NCI-H146 (cell line): ENCODE measurements at regions not wholly inside any gene's neighbourhood (a gene's known extent, or its start where the extent isn't known, plus 50 kb on each side); places are given as distances from the start of the nearest gene placed in this dataset.
A peak's percentile ranks its signal among the peaks of the same experiment; 100 is the strongest.

Source experiments
- DNase-seq: peaks from one replicate; lab custom pipeline; 2025; lab: John Stamatoyannopoulos, UW

DNA sequence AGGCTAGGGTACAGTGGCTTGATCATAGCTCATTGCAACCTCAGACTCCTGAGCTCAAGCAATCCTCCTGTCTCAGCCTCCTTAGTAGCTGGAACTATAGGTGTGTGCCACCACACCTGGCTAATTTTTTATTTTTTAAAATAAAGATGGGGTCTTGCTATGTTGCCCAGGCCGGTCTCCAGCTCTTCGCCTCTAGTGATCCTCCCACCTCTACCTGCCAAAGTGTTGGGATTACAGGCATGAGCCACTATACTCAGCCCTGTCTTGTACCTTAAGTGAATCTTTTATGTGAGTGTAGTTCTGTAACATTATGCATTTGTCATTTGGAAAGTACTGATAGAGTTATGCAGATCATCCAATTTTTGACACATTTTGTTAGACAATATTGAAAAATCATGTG is 66.9 kb upstream of the C15orf39 start:
- no peak for DNase-seq

DNA sequence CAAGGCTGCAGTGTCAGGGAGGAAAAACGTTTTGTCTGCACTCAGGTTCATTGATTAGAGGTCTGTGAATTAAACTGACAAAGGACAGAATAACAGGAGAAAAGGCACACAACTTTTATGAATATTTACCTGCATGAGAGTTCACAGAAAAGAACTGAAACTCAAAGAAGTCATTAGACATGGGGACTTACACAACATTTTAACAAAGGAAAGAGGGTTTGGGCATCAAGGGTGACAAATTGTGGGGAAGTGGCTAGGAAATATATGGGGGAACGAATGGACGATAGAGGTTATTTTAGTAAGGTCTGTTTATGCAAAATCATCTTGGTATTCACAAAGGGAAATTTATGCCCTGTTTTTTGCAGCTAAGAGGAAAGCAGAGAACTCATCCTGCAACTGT is 65.6 kb upstream of the C15orf39 start:
- DNase-seq, result no peak

DNA sequence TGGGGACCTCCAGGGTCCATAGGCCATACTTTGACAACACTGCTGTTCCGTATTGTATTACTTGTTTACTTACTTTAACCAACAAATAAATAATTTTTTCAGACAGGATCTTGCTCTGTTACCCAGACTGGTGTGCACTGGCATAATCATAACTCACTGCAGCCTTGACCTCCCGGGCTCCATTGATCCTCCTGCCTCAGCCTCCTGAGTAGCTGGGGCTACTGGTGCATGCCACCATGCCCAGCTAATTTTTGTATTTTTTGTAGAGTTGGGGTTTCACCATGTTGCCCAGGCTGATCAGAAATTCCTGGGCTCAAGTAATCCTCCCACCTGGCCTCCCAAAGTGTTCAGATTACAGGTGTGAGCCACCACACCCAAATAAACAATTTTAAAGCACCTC is 64.9 kb upstream of the C15orf39 start:
- DNase-seq, result no peak

DNA sequence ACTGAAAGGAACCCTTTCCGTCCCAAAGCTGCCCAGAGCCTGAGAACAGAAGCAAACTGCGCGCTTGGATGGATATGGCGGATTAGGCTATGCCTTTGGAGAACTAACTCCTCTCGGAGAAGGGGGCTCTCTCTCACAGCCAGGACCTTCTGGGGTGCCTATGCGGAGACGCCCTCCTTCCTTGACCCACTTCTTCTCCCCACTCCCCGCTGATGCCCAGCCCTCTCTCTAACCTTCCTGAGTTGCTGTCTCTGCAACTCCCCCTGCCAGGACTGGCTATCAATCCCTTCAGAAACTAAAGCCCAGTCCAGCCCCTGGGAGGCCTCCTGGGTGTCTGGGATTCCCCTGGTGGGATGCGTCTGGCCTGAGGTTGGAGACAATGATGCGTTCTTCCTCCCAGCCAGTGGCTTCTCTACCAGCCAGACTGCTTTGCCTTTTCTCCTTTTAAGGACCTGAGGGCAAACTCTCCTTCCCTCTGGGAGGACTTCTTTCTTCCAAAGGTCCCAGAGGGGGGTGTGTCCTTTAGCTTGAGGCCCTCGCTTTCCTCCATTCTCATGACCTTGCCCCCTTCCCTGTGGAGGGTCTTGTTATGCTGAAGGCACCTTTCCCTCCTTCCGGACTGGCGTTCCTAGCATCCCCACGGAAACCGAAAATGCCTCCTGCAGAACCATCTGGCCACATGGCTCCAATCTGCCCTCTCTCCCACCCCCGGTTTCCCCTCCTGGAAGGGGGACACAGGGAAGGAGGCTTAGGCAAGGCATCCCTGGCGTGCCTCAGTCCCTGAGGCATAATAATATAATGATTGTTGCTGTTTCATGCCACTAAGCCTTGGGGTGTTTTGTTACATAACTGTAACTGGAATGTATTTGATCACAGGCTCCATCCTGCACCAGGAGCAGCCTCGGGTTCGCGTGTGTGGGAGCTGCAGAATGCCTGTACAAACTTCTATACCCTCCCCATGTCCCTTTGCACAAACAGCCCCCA is 63.4 kb upstream of the C15orf39 start:
- DNase-seq, result no peak

DNA sequence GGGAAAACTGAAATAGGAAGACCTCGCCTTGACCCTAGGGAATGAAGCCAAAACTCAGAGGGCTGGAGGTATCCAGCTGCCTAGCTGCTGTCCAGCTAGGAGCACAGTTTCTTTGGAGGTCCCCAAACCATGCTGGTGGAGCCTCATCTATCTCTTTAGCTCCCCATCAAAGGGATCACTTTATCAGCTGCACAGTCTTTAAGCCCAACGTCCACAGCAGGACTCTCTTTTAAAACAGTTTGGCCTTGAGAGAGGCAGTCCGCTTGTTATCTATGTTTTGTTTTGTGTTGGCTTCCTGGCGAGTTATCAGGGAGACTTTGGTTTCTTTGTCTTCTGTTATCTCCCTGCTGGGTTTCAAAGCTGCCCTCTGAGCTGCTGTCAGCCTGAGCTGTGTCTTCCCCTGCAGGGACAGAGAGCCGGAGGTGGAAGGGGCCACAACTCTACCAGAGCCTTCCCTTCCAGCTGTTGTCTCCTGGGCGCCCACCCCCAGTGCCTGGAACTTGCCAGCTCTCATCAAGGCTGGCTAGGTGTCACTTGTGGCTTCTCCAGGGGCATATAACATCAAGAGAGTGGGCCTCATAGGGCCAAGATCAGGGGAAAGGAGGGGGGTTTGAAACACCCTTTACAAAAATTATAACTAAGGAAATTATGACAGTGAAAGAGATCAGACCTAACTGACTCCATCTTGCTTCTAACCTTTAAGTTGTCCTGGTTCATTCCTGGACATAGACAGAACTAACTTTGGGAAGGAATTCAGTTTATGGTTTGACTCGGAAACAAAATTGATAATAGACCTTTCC is 61.4 kb upstream of the C15orf39 start:
- peak; percentile 80 for DNase-seq

DNA sequence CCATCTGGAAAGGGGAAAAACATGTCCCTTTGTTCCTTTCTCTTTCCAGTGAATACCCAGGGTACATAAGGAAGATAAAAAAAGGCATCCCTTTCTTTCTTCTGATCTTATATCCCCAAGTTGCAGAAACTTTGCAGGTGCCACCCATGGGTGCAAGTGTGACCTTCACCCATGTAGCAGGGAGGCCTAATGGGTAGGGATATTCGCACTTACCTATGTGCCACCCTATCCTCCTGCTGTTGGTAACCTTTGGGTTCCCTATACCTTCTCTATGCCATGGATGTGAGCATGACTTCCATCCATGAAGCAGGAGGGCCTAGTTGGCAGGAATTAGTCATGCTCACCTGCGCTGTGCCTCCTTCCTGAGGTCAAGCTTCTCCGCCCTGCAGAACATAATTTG is 59.2 kb upstream of the C15orf39 start:
- DNase-seq, result no peak

DNA sequence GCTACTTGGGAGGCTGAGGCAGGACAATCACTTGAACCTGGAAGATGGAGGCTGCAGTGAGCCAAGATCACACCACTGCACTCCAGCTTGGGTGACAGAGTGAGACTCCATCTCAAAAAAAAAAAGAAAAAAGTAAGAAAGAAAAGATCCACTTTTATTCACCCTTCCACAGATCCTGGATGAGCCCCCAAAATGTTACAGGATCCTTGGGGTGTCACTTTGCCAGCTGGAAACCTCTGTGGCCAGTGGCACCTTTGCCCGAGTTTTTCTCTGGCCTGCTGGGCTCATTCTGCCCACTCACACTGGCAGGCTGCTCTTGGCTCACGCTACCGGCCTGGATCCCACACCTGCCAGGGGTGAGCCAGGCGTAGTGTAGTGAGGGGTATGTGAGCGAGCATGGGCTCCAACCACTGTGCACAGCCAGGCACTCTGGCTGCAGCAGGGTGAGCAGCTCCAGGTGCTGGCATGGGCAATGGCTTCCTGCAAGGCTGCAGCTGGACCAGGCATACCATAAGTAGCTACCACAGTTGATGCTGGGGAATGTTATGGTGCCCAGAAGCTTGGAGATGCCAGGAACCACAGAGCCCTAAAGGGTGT is 57.8 kb upstream of the C15orf39 start:
- no peak for DNase-seq

DNA sequence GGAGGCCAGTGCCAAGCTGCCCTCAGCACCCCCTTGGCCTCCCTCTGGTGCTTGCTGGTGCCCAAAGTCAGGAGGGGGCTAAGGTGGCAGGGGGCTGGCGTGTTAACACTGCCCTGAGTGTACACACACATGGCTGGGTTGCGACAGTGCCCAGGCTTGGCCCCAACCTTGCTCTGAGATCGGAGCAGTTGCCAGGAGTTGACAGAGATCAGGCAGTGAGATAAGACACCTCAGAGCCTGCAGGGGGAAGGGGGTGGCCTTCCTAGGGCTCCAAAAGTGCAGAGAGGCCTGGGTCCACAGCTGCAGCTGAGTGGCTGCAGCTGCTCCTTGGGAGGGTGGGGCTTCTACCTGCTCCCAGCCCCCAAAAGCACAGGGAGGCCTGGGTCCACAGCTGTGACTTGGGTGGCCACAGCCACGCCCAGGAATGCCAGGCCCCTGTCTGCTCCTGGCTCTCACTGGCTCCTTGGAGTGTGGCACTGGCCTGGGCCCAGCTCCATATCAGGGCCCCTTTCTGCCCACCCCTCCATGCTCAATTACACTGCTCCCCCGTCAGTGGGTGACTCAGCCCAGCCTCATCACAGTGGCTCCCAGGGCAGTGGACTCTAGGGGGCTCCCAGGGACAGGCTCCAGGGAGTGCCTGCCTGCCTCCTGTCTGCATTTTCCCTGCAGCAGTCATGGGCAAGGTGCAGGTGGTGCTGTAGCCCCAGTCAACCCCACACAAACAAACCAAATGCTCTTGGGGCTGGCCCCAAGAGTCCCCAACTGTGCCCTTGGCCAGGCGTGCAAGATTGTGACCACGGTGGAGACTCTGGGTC is 56.4 kb upstream of the C15orf39 start:
- DNase-seq, result no peak

DNA sequence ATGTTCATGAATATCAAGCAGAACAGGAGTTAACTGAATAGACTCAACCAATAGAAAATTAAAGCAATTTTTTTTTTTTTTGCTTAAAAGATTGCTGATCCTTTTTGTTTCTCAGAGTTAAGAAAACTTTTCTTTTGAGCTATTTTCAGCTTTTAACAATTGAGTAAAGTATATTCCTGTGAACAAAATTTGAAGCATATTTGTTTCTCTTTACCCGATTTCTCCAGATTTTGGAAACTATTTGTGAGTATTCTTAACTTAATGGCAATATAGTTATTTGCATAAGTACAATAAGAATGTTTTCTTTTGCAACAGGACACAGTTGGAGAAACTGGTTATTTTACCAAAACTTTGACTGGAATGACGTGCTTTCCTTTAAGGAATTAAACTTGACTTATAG is 53.4 kb upstream of the C15orf39 start:
- no peak for DNase-seq

DNA sequence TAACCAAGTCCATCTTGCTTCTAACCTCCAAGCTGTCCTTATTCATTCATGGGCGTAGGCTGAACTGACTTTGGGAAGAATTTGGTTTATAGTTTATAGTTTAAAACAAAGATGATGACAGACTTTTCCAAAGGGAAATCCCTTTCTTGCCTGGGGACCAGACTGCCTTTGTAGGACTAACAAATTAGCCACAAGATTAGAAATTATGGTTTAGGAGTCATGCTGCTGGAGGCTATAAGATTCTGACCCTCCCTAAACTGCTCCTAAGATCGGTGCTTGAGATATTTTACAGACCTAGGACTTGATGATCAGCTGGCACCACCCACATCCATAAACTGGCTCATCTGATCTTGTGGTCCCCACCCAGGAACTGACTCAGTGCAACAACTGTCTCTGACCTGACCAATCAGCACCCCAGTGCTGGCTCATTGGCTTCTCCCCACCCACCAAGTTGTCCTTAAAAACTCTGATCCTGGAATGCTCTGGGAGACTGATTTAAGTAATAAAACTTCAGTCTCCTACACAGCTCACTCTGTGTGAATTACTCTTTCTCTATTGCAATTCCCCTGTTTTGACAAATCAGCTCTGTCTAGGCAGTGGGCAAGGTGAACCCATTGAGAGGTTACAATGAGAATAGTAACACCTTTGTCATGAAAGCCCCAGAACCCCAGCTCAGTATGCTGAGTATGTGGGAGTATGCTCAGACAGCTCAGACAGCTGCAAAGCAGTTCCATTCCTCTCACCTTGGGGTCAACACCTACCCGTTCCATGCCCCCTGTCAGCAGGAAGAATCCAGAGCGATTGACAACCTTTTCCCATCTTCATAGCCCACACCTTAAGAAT is 51.6 kb upstream of the C15orf39 start:
- DNase-seq, result no peak

DNA sequence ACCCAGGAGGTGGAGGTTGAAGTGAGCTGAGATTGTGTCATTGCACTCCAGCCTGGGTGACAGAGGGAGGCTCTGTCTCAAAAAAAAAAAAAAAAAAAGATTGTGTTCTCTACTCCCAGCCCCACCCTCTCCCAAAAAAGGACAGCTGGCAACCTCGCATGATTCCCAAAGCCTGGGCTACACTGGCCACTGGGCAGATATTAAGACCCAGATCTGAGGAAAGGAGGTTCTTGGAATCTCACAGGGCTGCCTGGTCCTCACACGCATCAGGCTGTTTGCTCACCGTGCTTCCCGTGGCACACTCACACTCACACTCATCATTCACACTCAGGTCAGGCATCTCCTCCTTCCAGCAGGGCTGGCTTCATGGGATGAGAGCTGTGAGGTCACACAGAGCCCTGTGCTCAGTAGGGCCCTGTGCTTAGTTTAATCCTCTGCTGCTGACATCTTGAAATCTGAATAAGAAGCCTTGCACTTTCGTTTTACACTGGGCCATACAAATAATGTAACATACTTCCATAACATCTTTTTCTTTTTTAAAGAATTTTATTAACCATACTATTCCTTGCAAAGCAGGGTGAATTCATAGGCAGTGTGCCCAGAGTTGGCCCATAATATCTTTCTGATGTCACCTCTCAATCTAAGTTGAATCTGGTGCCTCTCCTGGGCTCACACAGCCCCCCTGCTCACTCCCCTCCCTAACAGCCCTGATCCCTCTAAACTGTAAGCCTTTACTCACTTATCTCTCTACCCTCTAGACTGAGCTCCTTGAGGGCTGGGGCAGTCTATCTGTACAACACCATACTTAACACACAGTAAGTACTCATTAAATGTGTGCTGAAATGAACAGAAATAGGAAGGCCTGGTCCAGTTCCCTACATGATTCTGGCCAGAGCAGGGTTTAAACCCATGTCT is 50.2 kb upstream of the C15orf39 start:
- DNase-seq, result no peak
